ENCODE measurements at regions not wholly inside any gene's neighbourhood (a gene's known extent, or its start where the extent isn't known, plus 50 kb on each side); places are given as distances from the start of the nearest gene placed in this dataset.
"Not testable (repeated sequence)": the region's sequence is repeated elsewhere in the genome, so short reads cannot be mapped to it uniquely, and the experiment has no call there.

GRCh38 chr2:144624451-144624850, 104.5 kb upstream of the ZEB2 start:
- DNase-seq = no peak
- Histone ChIP-seq H3K9me3 (no peaks in the 10 kb centered on the region), H3K4me3 (no peak overlapping the region), H3K36me3 (ENCODE audit: low read depth) (no peaks in the 10 kb centered on the region), H3K4me1 (ENCODE audit: low read depth) (no peaks in the 10 kb centered on the region)
- no peak for TF ChIP-seq CTCF (IDR thresholded peaks at IDR 0.05)
- intact Hi-C loops (cut with DNase I, micrococcal nuclease) = no loop called here
- ATAC-seq = no peak

GRCh38 chr2:144622373-144622772, 102.5 kb upstream of the ZEB2 start:
- H3K4me3 ChIP-seq; DNase-seq; intact Hi-C loops (cut with DNase I, micrococcal nuclease); ATAC-seq; H3K9me3 ChIP-seq; H3K36me3 ChIP-seq (ENCODE audit: low read depth); H3K4me1 ChIP-seq (ENCODE audit: low read depth): not testable (repeated sequence)

DNA sequence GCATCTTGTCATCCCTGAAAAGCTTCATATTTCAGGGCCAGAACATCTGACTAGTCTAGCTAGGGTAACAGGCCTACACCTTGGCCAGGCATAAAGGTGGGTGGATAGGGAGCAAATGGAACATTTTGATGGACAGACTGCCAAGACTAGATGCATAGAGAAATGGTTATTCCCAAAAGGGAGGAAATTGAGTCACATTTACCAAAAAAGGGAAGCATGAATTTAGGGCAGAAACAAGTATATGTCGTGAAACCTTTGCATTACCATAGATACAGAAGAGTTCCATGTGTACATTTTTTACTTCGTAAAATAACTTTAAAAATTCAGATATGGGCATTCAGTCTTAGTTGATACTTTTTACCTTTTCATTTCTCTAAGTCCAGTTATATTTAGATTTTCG, 101.3 kb upstream of the ZEB2 start:
- Histone ChIP-seq H3K9me3 (no peaks in the 10 kb centered on the region), H3K36me3 (ENCODE audit: low read depth) (no peaks in the 10 kb centered on the region), H3K4me1 (ENCODE audit: low read depth) (no peaks in the 10 kb centered on the region), H3K4me3 (no peak overlapping the region)
- DNase-seq (no peak), ATAC-seq (no peak)
- intact Hi-C loops (cut with DNase I, micrococcal nuclease) = no loop called here
- no peak for TF ChIP-seq CTCF (IDR thresholded peaks at IDR 0.05)

- DNase-seq (no peak), ATAC-seq (no peak)
- intact Hi-C loops (cut with DNase I, micrococcal nuclease) = no loop called here
- Histone ChIP-seq H3K9me3 (no peaks in the 10 kb centered on the region), H3K4me1 (ENCODE audit: low read depth) (no peaks in the 10 kb centered on the region), H3K36me3 (ENCODE audit: low read depth) (no peaks in the 10 kb centered on the region), H3K4me3 (no peak overlapping the region)
- no peak for TF ChIP-seq CTCF (IDR thresholded peaks at IDR 0.05)
Measured at GRCh38 chr2:144619760-144620159, 99.8 kb upstream of the ZEB2 start.

DNA sequence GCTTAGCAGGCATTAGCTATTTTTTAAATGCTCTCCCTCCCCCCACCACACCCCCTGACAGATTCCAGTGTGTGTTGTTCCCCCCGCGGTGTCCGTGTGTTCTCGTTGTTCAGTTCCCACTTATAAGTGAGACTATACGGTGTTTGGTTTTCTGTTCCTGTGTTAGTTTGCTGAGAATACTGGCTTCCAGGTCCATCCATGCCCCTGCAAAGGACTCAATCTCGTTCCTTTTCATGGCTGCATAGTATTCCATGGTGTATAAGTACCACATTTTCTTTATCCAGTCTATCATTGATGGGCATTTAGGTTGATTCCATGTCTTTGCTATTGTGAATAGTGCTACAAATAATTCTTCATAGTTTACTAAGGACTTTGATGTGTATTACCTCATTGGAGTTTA, 97.3 kb upstream of the ZEB2 start:
- H3K36me3 ChIP-seq (ENCODE audit: low read depth); H3K4me1 ChIP-seq (ENCODE audit: low read depth); H3K4me3 ChIP-seq; ATAC-seq; H3K9me3 ChIP-seq; intact Hi-C loops (cut with DNase I, micrococcal nuclease); DNase-seq: not testable (repeated sequence)

DNA sequence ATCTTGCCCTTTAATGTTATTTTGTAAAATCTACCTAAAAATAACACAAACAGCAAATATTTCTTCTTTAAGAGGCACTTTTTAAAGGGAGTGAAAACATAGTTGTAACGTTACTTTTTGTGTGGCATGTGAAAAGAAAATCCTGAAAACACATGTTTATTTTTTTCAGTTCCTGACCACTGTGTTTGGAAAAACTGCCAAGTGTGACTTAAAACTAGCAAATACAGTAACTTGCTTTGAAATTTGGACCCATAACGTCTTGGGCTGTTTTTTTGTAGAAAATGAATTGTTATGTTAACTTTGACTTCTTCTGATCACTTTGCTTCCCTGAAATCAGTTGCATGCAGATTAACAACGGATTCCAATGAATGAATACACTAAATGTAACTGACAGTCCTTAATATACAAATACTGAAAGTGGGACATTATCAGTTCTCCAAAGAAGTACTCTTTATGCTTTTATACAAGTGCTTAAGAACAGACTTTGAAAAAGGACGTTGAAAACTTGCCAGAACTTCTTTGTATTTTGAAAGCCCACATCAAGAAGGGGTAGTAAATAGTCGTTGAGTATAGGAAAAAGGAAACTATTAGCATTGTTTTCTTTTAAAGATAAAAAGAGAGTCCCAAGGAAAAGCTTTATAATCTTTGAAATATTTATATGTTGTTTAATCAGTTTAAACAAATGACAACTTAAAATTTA, 96.1 kb upstream of the ZEB2 start:
- TF ChIP-seq CTCF (IDR thresholded peaks at IDR 0.05) = no peak
- Histone ChIP-seq H3K36me3 (ENCODE audit: low read depth) (no peaks in the 10 kb centered on the region), H3K4me3 (no peak overlapping the region), H3K9me3 (no peaks in the 10 kb centered on the region), H3K4me1 (ENCODE audit: low read depth) (no peaks in the 10 kb centered on the region)
- no peak for ATAC-seq
- intact Hi-C loops (cut with DNase I, micrococcal nuclease) = no loop called here
- DNase-seq = no peak

All from mucosa of descending colon (tissue), 3 donors.